Rectal smooth muscle tissue (tissue), 1 donor: ENCODE measurements at regions not wholly inside any gene's neighbourhood (a gene's known extent, or its start where the extent isn't known, plus 50 kb on each side); places are given as distances from the start of the nearest gene placed in this dataset.
"Not testable (repeated sequence)": the region's sequence is repeated elsewhere in the genome, so short reads cannot be mapped to it uniquely, and the experiment has no call there.

Source experiments
- H3K27ac ChIP-seq: one replicate; pipeline ENCODE4 v1.7.0; 2013; ENCODE audit warnings: low read depth, low read length, inconsistent platforms
- H3K27me3 ChIP-seq: one replicate; pipeline ENCODE4 v1.7.0; 2013; ENCODE audit warnings: low read length; ENCODE audit not compliant: control insufficient read depth, insufficient read depth
- H3K36me3 ChIP-seq: one replicate; pipeline ENCODE4 v1.7.0; 2013; ENCODE audit warnings: low read length; ENCODE audit not compliant: control insufficient read depth, insufficient read depth
- H3K4me1 ChIP-seq: one replicate; pipeline ENCODE4 v1.7.0; 2013; ENCODE audit warnings: low read length; ENCODE audit not compliant: control insufficient read depth, insufficient read depth
- H3K4me3 ChIP-seq: one replicate; pipeline ENCODE4 v1.7.0; 2013; ENCODE audit warnings: low read length
- H3K9ac ChIP-seq: one replicate; pipeline ENCODE4 v1.7.0; 2013; ENCODE audit warnings: low read length

- H3K4me3 ChIP-seq: no peak overlapping the region
- no peak overlapping the region for H3K9ac ChIP-seq
- H3K36me3 ChIP-seq: no peaks in the 10 kb centered on the region
- H3K27me3 ChIP-seq: no peaks in the 10 kb centered on the region
- H3K4me1 ChIP-seq: no peaks in the 10 kb centered on the region
- no peak overlapping the region for H3K27ac ChIP-seq
Observed at GRCh38 chr7:112649560-112649959, 140.6 kb downstream of the TMEM168 start.

DNA sequence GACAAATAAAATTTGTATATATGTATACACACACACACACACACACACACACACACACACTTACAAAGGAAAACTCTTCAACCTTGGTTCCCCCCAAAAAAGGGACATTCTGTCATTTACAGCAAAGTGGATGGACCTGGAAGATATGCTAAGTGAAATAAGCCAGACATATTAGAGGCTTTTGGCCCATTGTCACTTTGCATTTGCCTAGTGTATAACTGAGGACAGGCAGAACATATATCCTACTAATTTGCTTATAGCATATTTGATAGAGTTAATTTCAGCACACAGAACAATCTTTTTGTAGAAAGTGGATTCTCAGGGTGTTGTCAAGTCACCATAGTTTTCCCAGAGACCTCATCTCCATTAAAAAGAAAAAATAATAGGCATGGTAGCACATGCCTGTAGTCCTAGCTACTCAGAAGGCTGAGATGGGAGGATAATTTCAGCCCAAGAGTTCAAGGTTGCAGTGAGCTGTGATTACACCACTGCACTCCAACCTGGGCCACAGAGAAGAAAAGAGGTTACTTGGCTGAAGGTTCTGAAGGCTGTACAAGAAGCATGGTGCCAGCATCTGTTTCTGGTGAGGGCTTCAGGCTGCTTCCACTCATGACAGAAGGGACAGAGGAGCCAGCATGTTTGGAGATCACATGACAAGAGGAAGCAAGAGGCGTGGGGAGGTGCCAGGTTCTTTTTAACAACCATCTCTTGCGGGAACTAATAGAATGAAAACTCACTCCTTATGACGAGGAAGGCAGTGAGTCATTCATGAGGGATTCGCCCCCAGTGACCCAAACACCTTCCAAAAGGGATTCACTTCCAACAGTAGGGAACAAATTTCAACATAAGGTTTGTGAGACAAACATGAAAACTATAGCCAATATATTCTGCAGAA is 135.6 kb downstream of the TMEM168 start:
- H3K4me1 ChIP-seq: no peaks in the 10 kb centered on the region
- H3K4me3 ChIP-seq: no peak overlapping the region
- H3K36me3 ChIP-seq: no peaks in the 10 kb centered on the region
- H3K9ac ChIP-seq: no peak overlapping the region
- H3K27ac ChIP-seq: no peak overlapping the region
- no peaks in the 10 kb centered on the region for H3K27me3 ChIP-seq

GRCh38 chr7:112665709-112666108 is 124.5 kb downstream of the TMEM168 start:
- Histone ChIP-seq H3K4me1 (no peaks in the 10 kb centered on the region), H3K9ac (no peak overlapping the region), H3K27me3 (no peaks in the 10 kb centered on the region), H3K4me3 (no peak overlapping the region), H3K27ac (no peak overlapping the region), H3K36me3 (no peaks in the 10 kb centered on the region)

- H3K9ac ChIP-seq: no peak overlapping the region
- H3K4me1 ChIP-seq: no peaks in the 10 kb centered on the region
- H3K27me3 ChIP-seq: no peaks in the 10 kb centered on the region
- H3K4me3 ChIP-seq: no peak overlapping the region
- H3K27ac ChIP-seq: no peak overlapping the region
- H3K36me3 ChIP-seq: no peaks in the 10 kb centered on the region
Observed at GRCh38 chr7:112668561-112668960, 121.6 kb downstream of the TMEM168 start.

GRCh38 chr7:112669306-112669705 is 120.9 kb downstream of the TMEM168 start:
- Histone ChIP-seq H3K4me3 (no peak overlapping the region), H3K9ac (no peak overlapping the region), H3K36me3 (no peaks in the 10 kb centered on the region), H3K27me3 (no peaks in the 10 kb centered on the region), H3K4me1 (no peaks in the 10 kb centered on the region), H3K27ac (no peak overlapping the region)

GRCh38 chr7:112670193-112670592 is 120.0 kb downstream of the TMEM168 start:
- H3K9ac ChIP-seq: no peak overlapping the region
- H3K4me1 ChIP-seq: no peaks in the 10 kb centered on the region
- no peaks in the 10 kb centered on the region for H3K36me3 ChIP-seq
- H3K27ac ChIP-seq: no peak overlapping the region
- no peak overlapping the region for H3K4me3 ChIP-seq
- no peaks in the 10 kb centered on the region for H3K27me3 ChIP-seq

DNA sequence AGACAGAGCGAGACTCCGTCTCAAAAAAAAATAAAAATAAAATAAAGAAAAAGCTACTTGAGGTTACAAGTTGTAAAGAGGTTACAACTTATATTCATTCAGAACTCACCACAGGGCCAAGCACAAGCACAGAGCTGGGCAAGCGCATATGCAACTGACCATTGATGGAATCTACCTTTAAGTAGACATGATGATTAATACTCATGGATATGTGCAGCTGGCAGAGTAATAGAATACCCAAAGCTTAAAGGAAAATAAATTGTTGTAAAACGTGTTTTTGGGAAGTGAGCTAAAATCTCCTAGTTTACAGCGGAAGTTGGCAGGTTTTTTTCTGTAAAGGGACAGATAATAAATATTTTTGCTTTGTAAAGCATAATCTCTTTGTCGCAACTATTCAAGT is 111.6 kb downstream of the TMEM168 start:
- Histone ChIP-seq H3K36me3 (no peaks in the 10 kb centered on the region), H3K27me3 (no peaks in the 10 kb centered on the region), H3K4me1 (no peaks in the 10 kb centered on the region), H3K4me3 (no peak overlapping the region), H3K27ac (no peak overlapping the region), H3K9ac (no peak overlapping the region)

GRCh38 chr7:112689466-112690177 is 100.6 kb downstream of the TMEM168 start:
- H3K4me1 ChIP-seq, H3K27ac ChIP-seq, H3K36me3 ChIP-seq, H3K9ac ChIP-seq, H3K4me3 ChIP-seq, H3K27me3 ChIP-seq: not testable (repeated sequence)

DNA sequence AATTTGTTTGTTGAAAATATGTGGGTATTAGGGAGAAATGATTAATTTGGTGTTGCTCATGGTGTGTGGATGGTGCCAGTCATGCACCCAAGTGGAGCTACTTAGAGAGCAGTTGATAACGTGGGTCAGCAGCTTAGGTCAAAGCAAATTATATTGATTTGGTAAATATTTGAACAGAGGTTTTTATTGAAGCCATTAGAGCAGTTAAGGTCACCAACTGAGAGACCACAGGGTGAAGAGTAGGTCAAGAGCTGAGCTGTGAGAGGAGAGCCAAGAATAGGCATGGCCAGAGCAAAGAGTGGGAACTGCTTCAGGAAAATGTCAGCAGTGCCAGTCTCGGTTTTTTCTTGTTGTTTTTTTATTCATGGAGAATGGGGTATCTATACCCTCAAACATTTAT is 97.9 kb downstream of the TMEM168 start:
- H3K4me3 ChIP-seq: no peak overlapping the region
- H3K4me1 ChIP-seq: no peaks in the 10 kb centered on the region
- H3K36me3 ChIP-seq: no peaks in the 10 kb centered on the region
- H3K27me3 ChIP-seq: no peaks in the 10 kb centered on the region
- no peak overlapping the region for H3K9ac ChIP-seq
- H3K27ac ChIP-seq: no peak overlapping the region

DNA sequence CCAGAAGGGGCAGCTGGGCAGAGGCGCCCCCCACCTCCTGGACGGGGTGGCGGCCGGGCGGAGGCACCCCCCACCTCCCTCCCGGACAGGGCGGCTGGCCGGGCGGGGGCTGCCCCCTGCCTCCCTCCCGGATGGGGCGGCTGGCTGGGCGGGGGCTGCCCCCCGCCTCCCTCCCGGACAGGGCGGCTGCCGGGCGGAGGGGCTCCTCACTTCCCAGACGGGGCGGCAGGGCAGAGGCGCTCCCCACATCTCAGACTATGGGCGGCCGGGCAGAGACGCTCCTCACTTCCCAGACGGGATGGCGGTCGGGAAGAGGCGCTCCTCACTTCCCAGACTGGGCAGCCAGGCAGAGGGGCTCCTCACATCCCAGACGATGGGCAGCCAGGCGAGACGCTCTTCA is 93.0 kb downstream of the TMEM168 start:
- H3K4me3 ChIP-seq, H3K27me3 ChIP-seq, H3K4me1 ChIP-seq, H3K36me3 ChIP-seq, H3K9ac ChIP-seq, H3K27ac ChIP-seq: not testable (repeated sequence)

DNA sequence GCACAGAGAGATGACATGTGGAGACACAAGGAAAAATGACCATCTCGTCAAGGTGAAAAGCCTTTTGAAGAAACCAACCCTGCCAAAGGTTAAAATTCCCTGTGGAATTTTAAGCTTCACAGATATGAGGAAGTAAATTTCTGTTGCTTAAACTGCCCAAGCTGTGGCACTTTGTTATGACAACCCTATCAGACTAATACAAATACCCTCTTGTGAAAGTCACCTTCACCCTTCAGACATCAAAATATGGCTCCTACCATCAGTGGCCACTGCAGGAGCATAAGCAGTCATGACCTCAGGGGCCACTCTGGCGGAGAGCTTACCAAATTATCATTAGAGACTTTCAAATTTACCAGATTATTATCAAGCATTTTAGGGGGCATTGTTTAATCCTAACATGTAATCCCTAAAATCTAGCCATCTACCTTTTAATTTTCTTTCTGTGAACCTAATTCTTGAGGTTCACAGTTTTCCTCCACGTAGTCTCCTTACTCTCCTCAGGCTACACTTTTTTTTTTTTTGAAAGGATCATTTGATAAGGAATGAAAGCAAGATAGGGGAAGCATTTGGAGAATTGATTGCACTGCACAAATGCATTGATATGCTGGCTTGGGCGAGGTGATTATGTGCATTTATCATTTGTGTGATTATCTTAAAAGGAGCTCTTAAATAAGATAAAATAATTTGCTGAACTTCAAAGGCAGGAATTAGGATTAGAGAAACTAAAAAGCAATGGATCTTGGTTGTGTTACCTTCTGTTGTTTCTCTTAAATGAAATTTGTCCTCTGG is 90.3 kb downstream of the TMEM168 start:
- Histone ChIP-seq H3K27me3 (no peaks in the 10 kb centered on the region), H3K9ac (no peak overlapping the region), H3K36me3 (no peaks in the 10 kb centered on the region), H3K4me1 (no peaks in the 10 kb centered on the region), H3K4me3 (no peak overlapping the region), H3K27ac (no peak overlapping the region)

- H3K4me3 ChIP-seq: no peak overlapping the region
- H3K9ac ChIP-seq: no peak overlapping the region
- no peaks in the 10 kb centered on the region for H3K4me1 ChIP-seq
- H3K27ac ChIP-seq: no peak overlapping the region
- no peaks in the 10 kb centered on the region for H3K36me3 ChIP-seq
- H3K27me3 ChIP-seq: no peaks in the 10 kb centered on the region
Observed at GRCh38 chr7:112701456-112701855, 88.7 kb downstream of the TMEM168 start.
